Osteoblast (primary cell): ENCODE measurements at regions not wholly inside any gene's neighbourhood (a gene's known extent, or its start where the extent isn't known, plus 50 kb on each side); places are given as distances from the start of the nearest gene placed in this dataset.

Experiments used
- DNase-seq: peaks from one replicate; pipeline ENCODE4 v3.0.0; 2011; ENCODE audit warnings: low spot score, mixed read lengths; ENCODE audit not compliant: insufficient read length; ENCODE audit errors: missing footprints
- H2AFZ ChIP-seq: 2 replicates; pipeline ENCODE4 v1.6.0; 2011; ENCODE audit warnings: mild to moderate bottlenecking, low read length
- H3K27ac ChIP-seq: 2 replicates; pipeline ENCODE4 v1.5.1; 2011; ENCODE audit warnings: mild to moderate bottlenecking, low read depth, low read length, moderate library complexity
- H3K27me3 ChIP-seq: 2 replicates; pipeline ENCODE4 v1.6.0; 2012; ENCODE audit warnings: mild to moderate bottlenecking, control low read depth, inconsistent platforms, low read length, moderate library complexity; ENCODE audit not compliant: insufficient read depth
- H3K36me3 ChIP-seq: 2 replicates; pipeline ENCODE4 v1.5.1; 2011; ENCODE audit warnings: mild to moderate bottlenecking, low read length, control low read depth, moderate library complexity; ENCODE audit not compliant: insufficient read depth
- H3K4me1 ChIP-seq: 2 replicates; pipeline ENCODE4 v1.5.1; 2011; ENCODE audit warnings: mild to moderate bottlenecking, low read length, control low read depth, moderate library complexity; ENCODE audit not compliant: insufficient read depth
- H3K4me2 ChIP-seq: 2 replicates; pipeline ENCODE4 v1.6.0; 2011; ENCODE audit warnings: mild to moderate bottlenecking, low read length; ENCODE audit not compliant: insufficient read depth
- H3K4me3 ChIP-seq: fragments of 200-600 bp; sonication (generic); 3 replicates; pipeline ENCODE4 v1.5.1; 2012; ENCODE audit warnings: mild to moderate bottlenecking, low read length, inconsistent platforms; ENCODE audit not compliant: insufficient read depth
- H3K79me2 ChIP-seq: 2 replicates; pipeline ENCODE4 v1.6.0; 2012; ENCODE audit warnings: mild to moderate bottlenecking, low read length, control low read depth, inconsistent platforms; ENCODE audit not compliant: insufficient read depth
- H3K9me3 ChIP-seq: 2 replicates; pipeline ENCODE4 v1.5.1; 2011; ENCODE audit warnings: low read depth, low read length, control low read depth
- H4K20me1 ChIP-seq: 2 replicates; pipeline ENCODE4 v1.6.0; 2012; ENCODE audit warnings: mild to moderate bottlenecking, low read length, control low read depth; ENCODE audit not compliant: insufficient read depth
- TF ChIP-seq, protein P1 (sequence below): IDR thresholded peaks from 2 replicates; pipeline ENCODE4 v1.5.1; 2011; ENCODE audit warnings: mild to moderate bottlenecking, low read depth, low read length, moderate library complexity; ENCODE audit errors: extremely low read depth

DNA sequence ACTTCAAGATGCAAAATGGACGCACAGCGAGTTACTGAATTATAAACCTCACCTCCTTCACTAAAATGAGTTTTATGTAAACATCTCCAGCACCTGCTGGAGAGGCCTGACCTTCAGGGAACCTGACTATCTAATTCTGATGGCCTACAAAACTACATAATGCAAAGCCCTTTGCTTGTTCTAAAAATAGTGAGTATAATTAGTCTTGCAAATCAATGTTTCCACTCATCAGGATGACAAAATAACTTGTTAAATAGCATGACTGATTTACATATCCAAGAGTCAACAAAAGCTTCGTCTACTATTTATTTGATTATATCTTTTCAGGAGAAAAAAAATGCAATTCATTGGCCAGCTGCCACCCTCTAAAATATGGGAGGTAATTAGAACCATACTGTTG is 326.3 kb upstream of the MC4R start:
- DNase-seq, result no peak
- Histone ChIP-seq H3K27me3 (no peaks in the 10 kb centered on the region), H4K20me1 (no peaks in the 10 kb centered on the region), H3K4me3 (no peak overlapping the region), H3K27ac (no peak overlapping the region), H3K79me2 (no peaks in the 10 kb centered on the region), H3K4me2 (no peak overlapping the region), H3K9me3 (no peaks in the 10 kb centered on the region), H3K36me3 (no peaks in the 10 kb centered on the region), H2AFZ (no peak overlapping the region), H3K4me1 (no peaks in the 10 kb centered on the region)
- TF ChIP-seq, protein P1, sequence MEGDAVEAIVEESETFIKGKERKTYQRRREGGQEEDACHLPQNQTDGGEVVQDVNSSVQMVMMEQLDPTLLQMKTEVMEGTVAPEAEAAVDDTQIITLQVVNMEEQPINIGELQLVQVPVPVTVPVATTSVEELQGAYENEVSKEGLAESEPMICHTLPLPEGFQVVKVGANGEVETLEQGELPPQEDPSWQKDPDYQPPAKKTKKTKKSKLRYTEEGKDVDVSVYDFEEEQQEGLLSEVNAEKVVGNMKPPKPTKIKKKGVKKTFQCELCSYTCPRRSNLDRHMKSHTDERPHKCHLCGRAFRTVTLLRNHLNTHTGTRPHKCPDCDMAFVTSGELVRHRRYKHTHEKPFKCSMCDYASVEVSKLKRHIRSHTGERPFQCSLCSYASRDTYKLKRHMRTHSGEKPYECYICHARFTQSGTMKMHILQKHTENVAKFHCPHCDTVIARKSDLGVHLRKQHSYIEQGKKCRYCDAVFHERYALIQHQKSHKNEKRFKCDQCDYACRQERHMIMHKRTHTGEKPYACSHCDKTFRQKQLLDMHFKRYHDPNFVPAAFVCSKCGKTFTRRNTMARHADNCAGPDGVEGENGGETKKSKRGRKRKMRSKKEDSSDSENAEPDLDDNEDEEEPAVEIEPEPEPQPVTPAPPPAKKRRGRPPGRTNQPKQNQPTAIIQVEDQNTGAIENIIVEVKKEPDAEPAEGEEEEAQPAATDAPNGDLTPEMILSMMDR, result no peak

DNA sequence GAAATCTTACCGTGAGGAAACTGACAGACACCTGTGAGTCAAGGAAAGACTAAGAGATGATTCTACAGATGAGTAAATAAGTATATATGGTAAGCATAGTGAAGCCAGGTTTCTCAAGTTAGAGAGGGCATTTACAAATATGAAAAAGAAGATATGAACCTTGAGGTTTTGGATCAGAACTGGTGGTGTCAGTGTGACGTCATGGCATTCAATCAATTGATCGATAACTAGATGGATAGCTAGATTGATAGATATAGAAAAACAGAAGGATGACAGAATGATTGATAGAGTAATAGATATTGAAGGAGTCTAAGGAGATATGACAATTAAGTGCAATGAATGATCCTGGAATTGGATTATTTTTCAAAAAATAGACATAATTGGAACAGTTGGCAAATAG is 350.2 kb upstream of the MC4R start:
- H3K27ac ChIP-seq, result no peak overlapping the region
- H3K4me2 ChIP-seq, result no peak overlapping the region
- H3K4me1 ChIP-seq, result no peaks in the 10 kb centered on the region

DNA sequence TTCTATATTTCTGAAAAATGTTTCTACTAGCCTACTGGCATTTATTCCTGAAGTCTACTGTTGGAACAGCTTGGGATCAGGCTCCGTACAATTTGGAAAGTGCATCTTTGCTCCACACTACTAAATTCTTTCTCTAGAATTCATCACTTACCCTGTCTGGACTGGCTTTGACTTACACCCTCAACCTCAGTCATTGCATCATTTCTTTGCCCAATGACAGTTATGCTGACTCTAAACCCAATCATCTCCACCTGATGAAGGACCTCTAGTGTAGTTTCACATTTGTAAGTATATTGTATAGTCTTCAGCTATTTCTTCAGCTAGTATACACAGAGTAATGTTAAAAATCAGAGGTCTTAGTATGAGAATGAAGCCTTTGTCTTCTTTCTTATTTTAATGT is 359.6 kb upstream of the MC4R start:
- no peak for DNase-seq
- H3K27ac ChIP-seq, result no peak overlapping the region
- H4K20me1 ChIP-seq, result no peaks in the 10 kb centered on the region
- no peak overlapping the region for H3K4me2 ChIP-seq
- H3K4me3 ChIP-seq, result no peak overlapping the region
- H3K4me1 ChIP-seq, result no peaks in the 10 kb centered on the region
- H3K79me2 ChIP-seq, result no peaks in the 10 kb centered on the region
- H2AFZ ChIP-seq, result no peak overlapping the region
- no peaks in the 10 kb centered on the region for H3K36me3 ChIP-seq
- H3K27me3 ChIP-seq, result no peaks in the 10 kb centered on the region
- TF ChIP-seq, protein P1, result no peak
- no peaks in the 10 kb centered on the region for H3K9me3 ChIP-seq

More for the DNA sequence above, 350.2 kb upstream of the MC4R start:
- Histone ChIP-seq H3K79me2 (no peaks in the 10 kb centered on the region), H2AFZ (no peak overlapping the region), H3K4me3 (no peak overlapping the region), H3K27me3 (no peaks in the 10 kb centered on the region), H3K36me3 (no peaks in the 10 kb centered on the region), H4K20me1 (no peaks in the 10 kb centered on the region), H3K9me3 (no peaks in the 10 kb centered on the region)
- DNase-seq, result no peak
- TF ChIP-seq, protein P1, result no peak

DNA sequence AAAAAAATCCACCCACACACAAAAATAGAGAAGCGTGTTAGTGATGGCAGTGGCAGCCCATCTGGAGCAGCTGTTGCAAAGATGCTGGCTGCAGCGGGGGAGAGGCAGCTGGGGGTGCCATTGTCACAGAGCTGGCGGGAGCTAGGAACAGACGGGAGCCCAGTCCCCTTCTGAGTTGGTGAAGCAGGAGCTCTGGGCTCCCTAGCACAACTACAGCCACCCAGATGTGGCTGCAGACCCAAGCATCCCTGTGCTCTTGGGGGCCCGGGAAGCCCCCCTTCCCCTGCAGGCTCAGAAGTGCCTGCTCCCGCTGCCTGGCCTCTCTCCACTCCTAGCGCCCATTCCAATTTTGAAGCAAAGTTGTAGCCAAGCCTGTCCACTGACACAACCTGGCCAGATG is 366.6 kb upstream of the MC4R start:
- no peaks in the 10 kb centered on the region for H3K79me2 ChIP-seq
- no peak for DNase-seq
- H3K27ac ChIP-seq, result no peak overlapping the region
- H3K27me3 ChIP-seq, result no peaks in the 10 kb centered on the region
- no peak overlapping the region for H2AFZ ChIP-seq
- no peaks in the 10 kb centered on the region for H3K36me3 ChIP-seq
- H3K4me3 ChIP-seq, result no peak overlapping the region
- no peaks in the 10 kb centered on the region for H3K4me1 ChIP-seq
- no peak overlapping the region for H3K4me2 ChIP-seq
- H3K9me3 ChIP-seq, result no peaks in the 10 kb centered on the region
- TF ChIP-seq, protein P1, result no peak
- H4K20me1 ChIP-seq, result no peaks in the 10 kb centered on the region
